ENCODE measurements at regions not wholly inside any gene's neighbourhood (a gene's known extent, or its start where the extent isn't known, plus 50 kb on each side); places are given as distances from the start of the nearest gene placed in this dataset.

DNA sequence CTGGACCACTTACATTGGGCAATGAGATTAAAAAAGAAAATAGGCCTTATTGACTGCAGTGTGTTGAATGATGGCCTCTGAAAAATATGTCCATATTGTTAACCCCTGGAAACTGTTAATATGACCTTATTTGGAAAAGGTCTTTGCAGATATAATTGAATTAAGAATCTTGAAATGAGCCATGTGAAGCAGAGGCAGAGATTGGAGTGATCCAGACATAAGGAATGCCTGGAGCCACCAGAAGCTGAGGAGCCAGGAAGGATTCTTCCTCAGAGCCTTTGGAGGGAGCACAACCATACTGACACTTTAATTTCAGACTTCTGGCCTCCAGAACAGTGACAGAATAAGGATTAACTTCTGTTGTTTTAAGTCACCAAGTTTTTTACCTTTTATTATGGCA lies 510.4 kb upstream of the AGTR1 start:
- no peak overlapping the region for H2AFZ ChIP-seq
- Mint-ChIP-seq H3K4me3 (no peak overlapping the region), H3K9me3 (no peaks in the 10 kb centered on the region), H3K27me3 (ENCODE audit: insufficient read depth, low read depth, poor library complexity) (no peaks in the 10 kb centered on the region), H3K36me3 (ENCODE audit: low read depth) (no peaks in the 10 kb centered on the region), H3K4me1 (no peaks in the 10 kb centered on the region; the same call in 1 of the 3 replicates), H3K27ac (no peak overlapping the region)
- H3K27me3 ChIP-seq (ENCODE audit: insufficient read depth) = no peaks in the 10 kb centered on the region
- no peak for ATAC-seq
- no peak for DNase-seq (ENCODE audit: low spot score)
- H3F3A ChIP-seq (replicated peaks; ENCODE audit: low read depth) = no peaks in the 10 kb centered on the region
- H3K4me2 ChIP-seq = no peak overlapping the region
- no peaks in the 10 kb centered on the region for H3K36me3 ChIP-seq (ENCODE audit: insufficient read depth)
- TF ChIP-seq, protein P1, sequence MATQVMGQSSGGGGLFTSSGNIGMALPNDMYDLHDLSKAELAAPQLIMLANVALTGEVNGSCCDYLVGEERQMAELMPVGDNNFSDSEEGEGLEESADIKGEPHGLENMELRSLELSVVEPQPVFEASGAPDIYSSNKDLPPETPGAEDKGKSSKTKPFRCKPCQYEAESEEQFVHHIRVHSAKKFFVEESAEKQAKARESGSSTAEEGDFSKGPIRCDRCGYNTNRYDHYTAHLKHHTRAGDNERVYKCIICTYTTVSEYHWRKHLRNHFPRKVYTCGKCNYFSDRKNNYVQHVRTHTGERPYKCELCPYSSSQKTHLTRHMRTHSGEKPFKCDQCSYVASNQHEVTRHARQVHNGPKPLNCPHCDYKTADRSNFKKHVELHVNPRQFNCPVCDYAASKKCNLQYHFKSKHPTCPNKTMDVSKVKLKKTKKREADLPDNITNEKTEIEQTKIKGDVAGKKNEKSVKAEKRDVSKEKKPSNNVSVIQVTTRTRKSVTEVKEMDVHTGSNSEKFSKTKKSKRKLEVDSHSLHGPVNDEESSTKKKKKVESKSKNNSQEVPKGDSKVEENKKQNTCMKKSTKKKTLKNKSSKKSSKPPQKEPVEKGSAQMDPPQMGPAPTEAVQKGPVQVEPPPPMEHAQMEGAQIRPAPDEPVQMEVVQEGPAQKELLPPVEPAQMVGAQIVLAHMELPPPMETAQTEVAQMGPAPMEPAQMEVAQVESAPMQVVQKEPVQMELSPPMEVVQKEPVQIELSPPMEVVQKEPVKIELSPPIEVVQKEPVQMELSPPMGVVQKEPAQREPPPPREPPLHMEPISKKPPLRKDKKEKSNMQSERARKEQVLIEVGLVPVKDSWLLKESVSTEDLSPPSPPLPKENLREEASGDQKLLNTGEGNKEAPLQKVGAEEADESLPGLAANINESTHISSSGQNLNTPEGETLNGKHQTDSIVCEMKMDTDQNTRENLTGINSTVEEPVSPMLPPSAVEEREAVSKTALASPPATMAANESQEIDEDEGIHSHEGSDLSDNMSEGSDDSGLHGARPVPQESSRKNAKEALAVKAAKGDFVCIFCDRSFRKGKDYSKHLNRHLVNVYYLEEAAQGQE (IDR thresholded peaks at IDR 0.05; ENCODE audit: unreplicated experiment) = no peak
- TF ChIP-seq, protein P2, sequence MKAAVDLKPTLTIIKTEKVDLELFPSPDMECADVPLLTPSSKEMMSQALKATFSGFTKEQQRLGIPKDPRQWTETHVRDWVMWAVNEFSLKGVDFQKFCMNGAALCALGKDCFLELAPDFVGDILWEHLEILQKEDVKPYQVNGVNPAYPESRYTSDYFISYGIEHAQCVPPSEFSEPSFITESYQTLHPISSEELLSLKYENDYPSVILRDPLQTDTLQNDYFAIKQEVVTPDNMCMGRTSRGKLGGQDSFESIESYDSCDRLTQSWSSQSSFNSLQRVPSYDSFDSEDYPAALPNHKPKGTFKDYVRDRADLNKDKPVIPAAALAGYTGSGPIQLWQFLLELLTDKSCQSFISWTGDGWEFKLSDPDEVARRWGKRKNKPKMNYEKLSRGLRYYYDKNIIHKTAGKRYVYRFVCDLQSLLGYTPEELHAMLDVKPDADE (IDR thresholded peaks at IDR 0.05) = no peak
- TF ChIP-seq EZH2 (IDR thresholded peaks at IDR 0.05; ENCODE audit: low read depth, unreplicated experiment) (no peak), NANOG (IDR thresholded peaks at IDR 0.05; ENCODE audit: borderline replicate concordance) (no peak)
- no peak overlapping the region for H3K4me3 ChIP-seq
- no peaks in the 10 kb centered on the region for H4K20me1 ChIP-seq (replicated peaks; ENCODE audit: insufficient read depth)
- H3K9me2 ChIP-seq (ENCODE audit: insufficient read depth) = no peaks in the 10 kb centered on the region
- H3K27ac ChIP-seq (ENCODE audit: low read depth) = no peak overlapping the region
- no peaks in the 10 kb centered on the region for H3K79me2 ChIP-seq (replicated peaks; ENCODE audit: insufficient read depth)
- no peaks in the 10 kb centered on the region for H3K4me1 ChIP-seq (ENCODE audit: insufficient read depth)

DNA sequence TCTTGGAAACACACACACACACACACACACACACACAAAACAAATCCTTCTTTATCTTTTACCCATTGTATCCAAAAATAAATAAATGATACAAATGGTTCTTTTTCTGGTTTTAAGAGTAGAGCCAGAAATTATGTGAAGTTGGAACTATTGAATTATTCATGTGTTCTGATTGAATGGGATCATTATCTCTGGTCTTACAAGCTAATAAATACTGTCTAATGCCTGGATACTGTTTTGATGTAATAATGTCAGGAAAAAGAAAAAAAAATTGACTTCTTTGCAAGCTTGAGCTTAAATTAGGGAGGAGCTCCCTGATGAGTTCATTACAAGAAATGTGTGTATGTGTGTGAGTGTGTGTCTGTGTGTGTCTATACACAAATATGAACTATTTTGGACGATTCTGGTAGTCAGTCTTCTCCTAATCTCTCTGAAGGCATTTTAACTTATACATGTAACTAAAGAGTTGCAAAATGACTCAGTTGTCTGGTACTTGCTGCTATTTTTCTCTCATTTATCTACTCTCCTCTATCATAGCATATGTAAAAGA lies 507.2 kb upstream of the AGTR1 start:
- H3K27ac ChIP-seq (ENCODE audit: low read depth) = no peak overlapping the region
- DNase-seq (ENCODE audit: low spot score) = no peak
- ATAC-seq = no peak
- no peak overlapping the region for H3K4me2 ChIP-seq
- H2AFZ ChIP-seq = no peak overlapping the region
- no peaks in the 10 kb centered on the region for H4K20me1 ChIP-seq (replicated peaks; ENCODE audit: insufficient read depth)
- H3K27me3 ChIP-seq (ENCODE audit: insufficient read depth) = no peaks in the 10 kb centered on the region
- H3K9me3 Mint-ChIP-seq = no peaks in the 10 kb centered on the region
- no peaks in the 10 kb centered on the region for H3K36me3 ChIP-seq (ENCODE audit: insufficient read depth)
- H3K36me3 Mint-ChIP-seq (ENCODE audit: low read depth) = no peaks in the 10 kb centered on the region; the same call in 2 of the 3 replicates
- no peaks in the 10 kb centered on the region; the same call in 1 of the 3 replicates for H3K4me1 Mint-ChIP-seq
- no peaks in the 10 kb centered on the region for H3K27me3 Mint-ChIP-seq (ENCODE audit: insufficient read depth, low read depth, poor library complexity)
- H3K4me1 ChIP-seq (ENCODE audit: insufficient read depth) = no peaks in the 10 kb centered on the region
- no peaks in the 10 kb centered on the region for H3F3A ChIP-seq (replicated peaks; ENCODE audit: low read depth)
- H3K79me2 ChIP-seq (replicated peaks; ENCODE audit: insufficient read depth) = no peaks in the 10 kb centered on the region
- H3K4me3 Mint-ChIP-seq = no peak overlapping the region
- no peaks in the 10 kb centered on the region for H3K9me2 ChIP-seq (ENCODE audit: insufficient read depth)
- no peak overlapping the region for H3K27ac Mint-ChIP-seq
- no peak overlapping the region for H3K4me3 ChIP-seq
- no peak for TF ChIP-seq EZH2 (IDR thresholded peaks at IDR 0.05; ENCODE audit: low read depth, unreplicated experiment)
- TF ChIP-seq JUNB (IDR thresholded peaks at IDR 0.05; ENCODE audit: unreplicated experiment) = no peak
- TF ChIP-seq, protein P1 (IDR thresholded peaks at IDR 0.05; ENCODE audit: unreplicated experiment) = no peak
- TF ChIP-seq ZNF114 (CRISPR knock-in tag; IDR thresholded peaks at IDR 0.05) = no peak
- TF ChIP-seq, protein P3, sequence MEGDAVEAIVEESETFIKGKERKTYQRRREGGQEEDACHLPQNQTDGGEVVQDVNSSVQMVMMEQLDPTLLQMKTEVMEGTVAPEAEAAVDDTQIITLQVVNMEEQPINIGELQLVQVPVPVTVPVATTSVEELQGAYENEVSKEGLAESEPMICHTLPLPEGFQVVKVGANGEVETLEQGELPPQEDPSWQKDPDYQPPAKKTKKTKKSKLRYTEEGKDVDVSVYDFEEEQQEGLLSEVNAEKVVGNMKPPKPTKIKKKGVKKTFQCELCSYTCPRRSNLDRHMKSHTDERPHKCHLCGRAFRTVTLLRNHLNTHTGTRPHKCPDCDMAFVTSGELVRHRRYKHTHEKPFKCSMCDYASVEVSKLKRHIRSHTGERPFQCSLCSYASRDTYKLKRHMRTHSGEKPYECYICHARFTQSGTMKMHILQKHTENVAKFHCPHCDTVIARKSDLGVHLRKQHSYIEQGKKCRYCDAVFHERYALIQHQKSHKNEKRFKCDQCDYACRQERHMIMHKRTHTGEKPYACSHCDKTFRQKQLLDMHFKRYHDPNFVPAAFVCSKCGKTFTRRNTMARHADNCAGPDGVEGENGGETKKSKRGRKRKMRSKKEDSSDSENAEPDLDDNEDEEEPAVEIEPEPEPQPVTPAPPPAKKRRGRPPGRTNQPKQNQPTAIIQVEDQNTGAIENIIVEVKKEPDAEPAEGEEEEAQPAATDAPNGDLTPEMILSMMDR (conservative IDR thresholded peaks at IDR 0.05; ENCODE audit: low read depth in 2 of 2) = no peak

Measured in GM23338 (cell line).